GM13976 (cell line): ENCODE measurements at regions not wholly inside any gene's neighbourhood (a gene's known extent, or its start where the extent isn't known, plus 50 kb on each side); places are given as distances from the start of the nearest gene placed in this dataset.

Source experiments
- DNase-seq: peaks from one replicate; pipeline ENCODE4 v3.0.0; 2012; ENCODE audit warnings: low spot score
- CTCF ChIP-seq: IDR thresholded peaks from 2 replicates; pipeline ENCODE4 v1.5.1; 2012; ENCODE audit warnings: borderline replicate concordance, mild to moderate bottlenecking; ENCODE audit not compliant: insufficient read depth; ENCODE audit errors: extremely low read depth, missing control alignments, control extremely low read depth
- in situ Hi-C: fragments of 300-500 bp; cut with MboI; formaldehyde crosslinking; loops from one replicate; pipeline ENCODE4 v1.12.0; 2022; ENCODE audit warnings: low sequenced_read_pairs, mixed read lengths, inconsistent platforms; ENCODE audit not compliant: unreplicated experiment

DNA sequence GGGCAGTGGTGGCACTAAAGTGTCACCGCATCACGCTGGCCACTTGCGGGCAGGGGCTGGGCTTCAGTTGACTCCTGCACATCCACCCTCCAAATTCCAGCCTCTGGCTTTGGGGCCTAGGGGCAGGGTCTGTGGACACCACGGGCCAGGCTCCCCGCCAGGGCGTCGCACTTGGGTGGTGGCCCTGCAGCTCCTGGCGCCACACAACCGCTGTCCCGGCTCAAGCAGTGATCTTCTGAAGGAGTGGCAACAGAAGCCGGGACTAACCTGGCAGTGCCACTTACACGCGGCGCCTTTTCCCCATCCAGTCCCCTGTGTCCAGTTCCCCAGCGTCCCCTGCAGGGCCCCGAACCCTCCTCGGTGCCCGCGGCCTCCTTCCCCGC lies 134.3 kb upstream of the ZNF92 start:
- DNase-seq, result no peak
- in situ Hi-C loops, result no loop called here
- no peak for TF ChIP-seq CTCF

- in situ Hi-C loops, result no loop called here
- no peak for TF ChIP-seq CTCF
- DNase-seq, result no peak
Observed at GRCh38 chr7:65238785-65239184, 134.9 kb upstream of the ZNF92 start.

DNA sequence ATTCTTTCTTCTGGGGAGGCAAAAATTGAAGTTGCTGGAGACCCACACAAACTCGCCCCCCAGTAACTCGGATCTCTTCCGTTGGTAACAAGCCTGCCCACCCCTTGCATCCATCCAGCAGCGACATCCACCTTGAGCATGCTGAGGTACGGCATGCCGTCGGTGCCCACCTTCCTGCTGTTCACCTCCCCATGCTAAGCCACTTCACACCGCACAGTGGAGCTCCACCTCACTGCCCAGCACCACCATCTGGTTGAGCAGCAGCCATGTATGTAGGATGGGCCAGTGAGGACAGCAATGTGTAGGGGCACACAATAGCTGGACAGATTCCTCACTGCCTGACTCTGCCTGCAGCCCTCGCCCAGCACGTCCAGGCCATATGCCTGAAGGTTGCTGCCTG lies 138.1 kb upstream of the ZNF92 start:
- no peak for TF ChIP-seq CTCF
- in situ Hi-C loops, result no loop called here
- DNase-seq, result no peak

DNA sequence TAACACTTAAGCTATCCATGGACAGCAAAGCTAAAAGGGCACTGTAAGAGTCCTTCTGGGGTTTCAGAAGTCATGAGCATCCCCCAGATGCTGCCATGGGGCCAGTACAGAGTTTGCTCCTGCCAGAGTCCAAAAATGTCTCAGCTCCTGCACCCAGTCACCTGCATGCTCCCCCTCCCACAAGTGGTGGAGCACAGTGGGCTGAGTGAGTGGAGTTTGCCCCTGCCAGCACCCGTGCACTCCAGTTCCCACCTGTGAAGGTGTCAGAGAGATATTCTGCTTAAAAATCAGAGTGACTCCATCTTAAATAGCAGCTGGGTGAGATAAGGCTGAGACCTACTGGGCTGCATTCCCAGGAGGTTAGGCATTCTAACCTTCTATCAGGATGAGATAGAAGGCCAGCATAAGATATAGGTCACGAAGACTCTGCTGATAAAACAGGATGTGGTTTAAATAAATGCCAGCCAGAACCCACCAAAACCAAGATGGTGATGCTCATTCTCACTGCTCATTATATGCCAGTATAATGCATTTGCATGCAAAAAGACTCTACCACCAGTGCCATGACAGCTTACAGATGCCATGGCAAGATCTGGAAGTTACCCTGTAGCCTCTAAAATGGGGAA lies 140.1 kb upstream of the ZNF92 start:
- no peak for DNase-seq
- in situ Hi-C loops, result no loop called here
- no peak for TF ChIP-seq CTCF

DNA sequence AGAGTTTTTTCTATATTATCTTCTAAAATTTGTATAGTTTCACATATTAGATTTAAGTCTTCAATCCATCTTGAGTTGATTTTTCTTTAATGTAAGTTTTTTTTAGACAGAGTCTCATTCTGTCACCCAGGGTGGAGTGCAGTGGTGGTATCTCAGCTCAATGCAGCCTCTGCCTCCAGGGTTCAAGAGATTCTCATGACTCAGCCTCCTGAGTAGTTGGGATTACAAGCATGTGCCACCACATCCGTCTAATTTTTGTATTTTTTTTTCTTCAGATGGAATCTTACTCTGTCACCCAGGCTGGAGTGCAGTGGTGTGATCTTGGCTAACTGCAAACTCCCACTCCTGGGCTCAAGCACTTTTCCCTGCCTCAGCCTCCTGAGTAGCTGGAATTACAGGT lies 143.4 kb upstream of the ZNF92 start:
- in situ Hi-C loops, result no loop called here
- TF ChIP-seq CTCF, result no peak
- no peak for DNase-seq

- no peak for DNase-seq
- in situ Hi-C loops, result no loop called here
- TF ChIP-seq CTCF, result no peak
Observed at GRCh38 chr7:65225422-65226006, 148.1 kb upstream of the ZNF92 start.
